Spleen (tissue), 7 donors: ENCODE measurements at regions not wholly inside any gene's neighbourhood (a gene's known extent, or its start where the extent isn't known, plus 50 kb on each side); places are given as distances from the start of the nearest gene placed in this dataset.

Experiments
- POLR2AphosphoS5 ChIP-seq, 3 donors: sonication (generic); formaldehyde crosslinking; IDR thresholded peaks; one replicate each; pipeline ENCODE4 v1.5.1; 2017; ENCODE audit warnings: antibody characterized with exemption in 3 of 3
- TF ChIP-seq, protein P1 (sequence below), 11 experiments: fragments of 200-600 bp in 7 of 11; fragments of 450-650 bp in 4 of 11; sonication (generic) in 4 of 11; IDR thresholded peaks in 8 of 11; conservative IDR thresholded peaks in 3 of 11; 1 replicate in 7 of 11; 2 replicates in 4 of 11; pipeline versions ENCODE4 v1.4.0 to v1.8.0; 2016 to 2021; ENCODE audit warnings: antibody characterized with exemption in 11 of 11, inconsistent platforms in 4 of 11, mild to moderate bottlenecking in 1 of 11
- donor health status: DM: no; HTN: no; CAD: no; lungs with moderate emphysema.
- donor health status: DM: no; HTN: no; CAD: no.
- donor health status: DM: no; HTN: no; CAD: no.

DNA sequence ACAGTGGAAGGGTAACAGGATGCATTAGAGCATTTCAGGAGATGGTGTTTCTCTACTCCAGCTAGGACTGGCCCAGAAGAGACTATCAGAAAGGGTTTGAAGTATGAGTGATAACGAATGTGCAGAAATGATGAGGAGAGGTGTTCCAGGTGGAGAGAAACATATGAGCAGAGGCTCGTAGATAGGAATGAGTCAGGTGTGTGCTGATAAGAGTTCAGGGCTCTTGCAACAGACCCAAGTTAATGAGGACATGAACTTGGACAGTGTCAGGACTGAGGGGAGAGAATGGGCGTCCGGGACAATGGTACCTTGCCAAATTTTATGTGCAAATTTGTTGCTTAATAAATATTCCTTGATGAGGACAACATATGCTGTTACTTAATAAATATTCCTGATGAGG lies 183.9 kb upstream of the NFIA start:
- TF ChIP-seq POLR2AphosphoS5 (IDR thresholded peaks at IDR 0.05) = no peak
- TF ChIP-seq, protein P1, sequence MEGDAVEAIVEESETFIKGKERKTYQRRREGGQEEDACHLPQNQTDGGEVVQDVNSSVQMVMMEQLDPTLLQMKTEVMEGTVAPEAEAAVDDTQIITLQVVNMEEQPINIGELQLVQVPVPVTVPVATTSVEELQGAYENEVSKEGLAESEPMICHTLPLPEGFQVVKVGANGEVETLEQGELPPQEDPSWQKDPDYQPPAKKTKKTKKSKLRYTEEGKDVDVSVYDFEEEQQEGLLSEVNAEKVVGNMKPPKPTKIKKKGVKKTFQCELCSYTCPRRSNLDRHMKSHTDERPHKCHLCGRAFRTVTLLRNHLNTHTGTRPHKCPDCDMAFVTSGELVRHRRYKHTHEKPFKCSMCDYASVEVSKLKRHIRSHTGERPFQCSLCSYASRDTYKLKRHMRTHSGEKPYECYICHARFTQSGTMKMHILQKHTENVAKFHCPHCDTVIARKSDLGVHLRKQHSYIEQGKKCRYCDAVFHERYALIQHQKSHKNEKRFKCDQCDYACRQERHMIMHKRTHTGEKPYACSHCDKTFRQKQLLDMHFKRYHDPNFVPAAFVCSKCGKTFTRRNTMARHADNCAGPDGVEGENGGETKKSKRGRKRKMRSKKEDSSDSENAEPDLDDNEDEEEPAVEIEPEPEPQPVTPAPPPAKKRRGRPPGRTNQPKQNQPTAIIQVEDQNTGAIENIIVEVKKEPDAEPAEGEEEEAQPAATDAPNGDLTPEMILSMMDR (IDR thresholded peaks at IDR 0.05 in 8 of 11, conservative IDR thresholded peaks at IDR 0.05 in 3 of 11) = no peak
